Liver (tissue), 3 donors: ENCODE measurements at regions not wholly inside any gene's neighbourhood (a gene's known extent, or its start where the extent isn't known, plus 50 kb on each side); places are given as distances from the start of the nearest gene placed in this dataset.

Source experiments
- EGR1 ChIP-seq, 2 donors: IDR thresholded peaks; 2 replicates each; pipeline ENCODE4 v1.6.1; 2016 to 2018; ENCODE audit warnings: antibody characterized with exemption in 2 of 2, low read depth in 2 of 2
- FOXA1 ChIP-seq: IDR thresholded peaks from 2 replicates; pipeline ENCODE4 v1.6.1; 2016; ENCODE audit warnings: antibody characterized with exemption
- JUND ChIP-seq, 2 donors: IDR thresholded peaks; 2 replicates each; pipeline ENCODE4 v1.6.1; 2016; ENCODE audit warnings: antibody characterized with exemption in 2 of 2
- MAX ChIP-seq: IDR thresholded peaks from 2 replicates; pipeline ENCODE4 v1.6.1; 2016; ENCODE audit warnings: antibody characterized with exemption
- NR2F2 ChIP-seq: IDR thresholded peaks from 2 replicates; pipeline ENCODE4 v1.6.1; 2016; ENCODE audit warnings: antibody characterized with exemption
- REST ChIP-seq: IDR thresholded peaks from 2 replicates; pipeline ENCODE4 v1.6.1; 2016; ENCODE audit warnings: antibody characterized with exemption, mild to moderate bottlenecking
- RXRA ChIP-seq, 2 donors: IDR thresholded peaks; 2 replicates each; pipeline ENCODE4 v1.6.1; 2017 to 2018; ENCODE audit warnings: antibody characterized with exemption in 2 of 2, mild to moderate bottlenecking in 1 of 2
- SP1 ChIP-seq: IDR thresholded peaks from 2 replicates; pipeline ENCODE4 v1.6.1; 2018; ENCODE audit warnings: antibody characterized with exemption, mild to moderate bottlenecking
- TAF1 ChIP-seq: conservative IDR thresholded peaks from 2 replicates; pipeline ENCODE4 v1.6.1; 2016; ENCODE audit warnings: antibody characterized with exemption, mild to moderate bottlenecking
- YY1 ChIP-seq: IDR thresholded peaks from 2 replicates; pipeline ENCODE4 v1.6.1; 2016; ENCODE audit warnings: antibody characterized with exemption, mild to moderate bottlenecking
- TF ChIP-seq, protein P1 (sequence below): fragments of 150-350 bp; IDR thresholded peaks from 2 replicates; pipeline ENCODE4 v1.5.1; 2017; ENCODE audit warnings: improper control_type of control experiment, low read depth, low read length; ENCODE audit not compliant: missing input control
- TF ChIP-seq, protein P2 (sequence below): IDR thresholded peaks from 2 replicates; pipeline ENCODE4 v1.6.1; 2016; ENCODE audit warnings: antibody characterized with exemption
- donor health status: healthy.
- donor health status: healthy.

DNA sequence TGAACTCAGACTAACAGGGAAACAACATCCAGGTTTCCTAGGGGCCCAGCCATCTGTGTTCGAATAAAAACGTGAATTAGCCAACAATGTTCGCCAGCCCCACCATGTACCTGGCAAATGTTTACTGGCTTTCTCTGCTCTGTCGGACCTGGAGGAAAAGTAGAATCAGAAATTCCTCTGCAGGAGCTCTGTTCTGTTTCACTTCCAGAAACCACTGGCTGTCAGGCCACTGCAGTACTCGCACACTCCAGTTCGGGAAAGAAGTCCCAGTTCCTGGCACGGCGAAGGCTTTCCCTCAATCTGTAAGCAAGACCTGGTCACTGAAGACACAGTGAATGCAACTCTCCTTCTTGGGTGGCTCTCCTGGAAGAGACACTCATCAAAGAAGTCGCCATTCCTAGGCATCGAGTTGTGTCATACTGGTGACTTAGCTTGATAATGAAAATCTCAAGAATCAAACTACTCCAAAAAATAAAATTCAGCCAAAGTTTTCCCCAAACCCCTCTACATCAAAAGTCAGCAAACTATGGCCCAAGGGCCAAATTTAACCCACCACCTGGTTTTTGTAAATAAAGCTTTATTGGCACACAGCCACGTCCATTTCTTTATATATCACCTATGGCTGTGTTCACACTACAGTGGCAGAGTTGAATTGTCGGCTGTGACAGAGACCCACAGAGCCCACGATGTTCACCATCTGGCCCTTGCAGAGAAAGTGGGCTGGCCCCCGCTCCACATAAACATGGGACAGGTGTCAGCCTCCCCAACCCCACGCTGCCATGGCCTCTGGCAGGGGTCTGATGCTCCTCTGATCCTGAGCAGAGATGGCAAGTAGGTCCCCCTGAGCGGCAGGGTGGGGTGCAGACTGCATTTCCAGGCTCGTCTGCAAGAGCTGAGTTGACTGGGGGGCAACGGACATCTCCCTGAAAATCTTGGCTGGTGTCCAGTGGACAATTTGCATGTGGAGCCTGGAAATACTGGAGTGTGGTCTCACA, 189.2 kb upstream of the DIO3 start:
- TF ChIP-seq FOXA1 (no peak), SP1 (no peak), REST (no peak), JUND (IDR thresholded peaks at IDR 0.05) (no peak), TAF1 (no peak), EGR1 (IDR thresholded peaks at IDR 0.05; ENCODE audit: low read depth in 2 of 2) (no peak), YY1 (no peak), RXRA (IDR thresholded peaks at IDR 0.05) (no peak), MAX (no peak), NR2F2 (no peak)
- TF ChIP-seq, protein P1, sequence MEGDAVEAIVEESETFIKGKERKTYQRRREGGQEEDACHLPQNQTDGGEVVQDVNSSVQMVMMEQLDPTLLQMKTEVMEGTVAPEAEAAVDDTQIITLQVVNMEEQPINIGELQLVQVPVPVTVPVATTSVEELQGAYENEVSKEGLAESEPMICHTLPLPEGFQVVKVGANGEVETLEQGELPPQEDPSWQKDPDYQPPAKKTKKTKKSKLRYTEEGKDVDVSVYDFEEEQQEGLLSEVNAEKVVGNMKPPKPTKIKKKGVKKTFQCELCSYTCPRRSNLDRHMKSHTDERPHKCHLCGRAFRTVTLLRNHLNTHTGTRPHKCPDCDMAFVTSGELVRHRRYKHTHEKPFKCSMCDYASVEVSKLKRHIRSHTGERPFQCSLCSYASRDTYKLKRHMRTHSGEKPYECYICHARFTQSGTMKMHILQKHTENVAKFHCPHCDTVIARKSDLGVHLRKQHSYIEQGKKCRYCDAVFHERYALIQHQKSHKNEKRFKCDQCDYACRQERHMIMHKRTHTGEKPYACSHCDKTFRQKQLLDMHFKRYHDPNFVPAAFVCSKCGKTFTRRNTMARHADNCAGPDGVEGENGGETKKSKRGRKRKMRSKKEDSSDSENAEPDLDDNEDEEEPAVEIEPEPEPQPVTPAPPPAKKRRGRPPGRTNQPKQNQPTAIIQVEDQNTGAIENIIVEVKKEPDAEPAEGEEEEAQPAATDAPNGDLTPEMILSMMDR = no peak
- TF ChIP-seq, protein P2, sequence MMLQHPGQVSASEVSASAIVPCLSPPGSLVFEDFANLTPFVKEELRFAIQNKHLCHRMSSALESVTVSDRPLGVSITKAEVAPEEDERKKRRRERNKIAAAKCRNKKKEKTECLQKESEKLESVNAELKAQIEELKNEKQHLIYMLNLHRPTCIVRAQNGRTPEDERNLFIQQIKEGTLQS = no peak
